ENCODE measurements at regions not wholly inside any gene's neighbourhood (a gene's known extent, or its start where the extent isn't known, plus 50 kb on each side); places are given as distances from the start of the nearest gene placed in this dataset.

DNA sequence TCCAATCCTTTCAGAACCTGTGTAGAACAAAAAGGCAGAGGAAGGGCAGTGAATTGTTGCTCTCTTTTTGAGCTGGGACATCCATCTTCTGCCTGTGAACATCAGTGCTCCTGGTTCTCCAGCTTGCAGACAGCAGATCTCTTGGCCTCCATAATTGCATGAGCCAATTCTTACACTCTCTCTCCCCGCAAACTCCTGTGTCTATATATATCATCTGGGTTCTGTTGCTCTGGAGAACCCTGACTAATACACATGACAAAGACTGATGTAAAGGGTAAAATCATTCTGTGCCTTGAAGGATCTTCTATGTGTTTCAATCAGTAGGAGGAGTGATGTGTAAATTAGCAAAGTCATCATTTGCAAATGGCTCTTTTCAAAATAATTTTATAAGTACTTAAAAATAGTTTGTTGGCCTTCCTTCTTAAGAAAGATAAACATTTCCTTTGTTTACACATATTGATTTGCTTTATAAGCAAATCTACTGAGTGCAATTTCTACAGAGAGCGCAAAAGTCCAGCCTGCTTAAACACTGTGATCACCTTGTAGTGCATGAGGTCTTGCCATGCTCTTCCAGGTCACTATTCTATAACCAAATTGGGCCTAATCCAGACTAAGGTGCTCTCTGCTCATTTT lies 154.9 kb upstream of the ANKRD28 start:
- no peak for DNase-seq (ENCODE audit: low read depth)

DNA sequence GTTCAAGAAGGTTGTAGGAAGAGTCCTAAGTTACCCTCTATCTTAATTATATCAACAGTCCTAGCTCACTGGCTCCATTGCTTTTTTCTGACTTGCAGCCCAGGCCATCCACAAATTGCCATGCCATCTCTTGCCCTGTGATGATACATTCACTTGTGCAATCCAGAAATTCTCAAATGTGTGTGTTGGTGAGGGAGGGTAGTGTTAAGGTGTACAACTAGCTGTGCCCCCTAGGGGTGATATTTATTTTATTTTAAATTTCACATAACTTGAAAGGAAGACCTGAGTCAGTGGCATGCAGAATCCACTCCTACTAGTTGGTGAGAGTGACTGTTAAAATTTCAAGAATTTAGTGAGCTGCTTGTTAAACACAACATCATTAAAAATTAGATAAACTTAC lies 156.1 kb upstream of the ANKRD28 start:
- DNase-seq (ENCODE audit: low read depth), result no peak

DNA sequence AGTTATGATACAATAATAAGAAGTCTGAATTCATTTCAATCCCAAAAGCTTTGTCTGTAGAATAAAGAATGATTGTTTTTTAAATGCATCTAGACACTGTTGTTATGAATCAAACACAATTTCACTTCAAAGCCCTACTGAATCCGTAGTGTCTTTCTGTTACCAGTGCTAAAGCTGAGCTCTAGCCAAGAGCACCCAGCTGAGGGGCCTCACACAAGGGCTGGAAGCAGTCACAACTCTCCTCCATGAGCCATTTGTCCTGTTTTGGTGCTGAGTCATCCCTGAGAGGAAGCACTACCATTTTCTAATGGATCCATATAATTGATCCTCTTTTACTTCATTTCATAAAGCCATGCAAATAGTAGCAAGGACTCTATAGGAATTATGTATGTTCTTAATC lies 158.2 kb upstream of the ANKRD28 start:
- DNase-seq (ENCODE audit: low read depth), result no peak

DNA sequence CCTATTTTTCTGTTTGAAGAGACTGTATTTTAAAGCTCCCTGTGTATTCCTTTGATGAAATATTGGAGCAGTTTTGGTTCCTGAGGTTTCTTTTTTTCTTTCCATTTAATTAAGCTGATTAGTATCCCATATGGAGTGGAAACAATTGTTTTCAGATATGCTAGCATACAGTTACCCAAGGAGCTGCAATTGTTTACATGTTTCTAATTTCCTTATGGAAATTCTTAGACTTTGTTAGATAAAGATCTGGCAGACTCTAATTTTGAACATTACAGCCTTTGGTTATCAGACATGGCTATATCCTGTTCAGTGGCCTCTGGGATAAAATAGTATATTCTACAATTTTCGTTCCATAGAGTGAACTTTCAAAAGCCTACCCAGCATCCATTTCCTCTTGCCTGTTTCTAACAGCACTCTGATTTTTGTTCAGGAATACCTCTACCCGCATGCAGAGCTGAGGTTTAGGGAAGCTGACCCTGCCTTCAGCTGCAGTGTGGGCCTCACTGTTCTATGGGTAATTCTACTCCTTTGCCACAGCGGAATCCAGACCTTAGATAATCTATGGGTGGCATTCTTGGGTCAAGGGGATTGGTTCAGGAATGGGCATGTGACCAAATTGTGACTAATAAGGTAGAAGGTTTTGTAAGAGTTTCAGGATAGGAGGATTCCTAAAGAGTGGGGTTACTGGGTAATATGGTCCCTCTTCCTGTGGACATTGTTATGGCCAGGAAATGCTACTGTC lies 161.1 kb upstream of the ANKRD28 start:
- DNase-seq (ENCODE audit: low read depth), result no peak

DNA sequence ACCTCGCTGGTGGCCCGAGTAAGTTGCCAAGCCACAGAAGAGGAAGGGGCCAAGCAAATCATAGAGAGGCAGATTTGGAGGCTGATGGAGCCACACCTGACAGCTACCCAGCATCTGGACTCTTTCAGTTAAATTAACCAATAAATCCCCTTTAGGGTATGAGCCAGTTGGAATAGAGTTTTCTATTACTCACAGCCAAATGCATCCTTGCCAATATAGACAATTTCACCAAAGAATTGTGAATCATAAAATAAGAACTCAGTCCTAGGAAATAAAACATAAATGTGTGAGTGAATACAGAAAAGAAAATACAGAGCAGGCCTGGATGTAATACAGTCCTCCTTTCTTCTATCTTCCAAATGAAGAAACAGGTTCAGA lies 161.6 kb upstream of the ANKRD28 start:
- no peak for DNase-seq (ENCODE audit: low read depth)

- no peak for DNase-seq (ENCODE audit: low read depth)
Measured at GRCh38 chr3:15964605-15965442, 167.0 kb upstream of the ANKRD28 start.

- no peak for DNase-seq (ENCODE audit: low read depth)
Measured at GRCh38 chr3:15967577-15967976, 169.8 kb upstream of the ANKRD28 start.

GRCh38 chr3:15969874-15970640 lies 172.3 kb upstream of the ANKRD28 start:
- DNase-seq (ENCODE audit: low read depth), result no peak

- DNase-seq (ENCODE audit: low read depth), result no peak
Measured at GRCh38 chr3:15973414-15973813, 175.6 kb upstream of the ANKRD28 start.

DNA sequence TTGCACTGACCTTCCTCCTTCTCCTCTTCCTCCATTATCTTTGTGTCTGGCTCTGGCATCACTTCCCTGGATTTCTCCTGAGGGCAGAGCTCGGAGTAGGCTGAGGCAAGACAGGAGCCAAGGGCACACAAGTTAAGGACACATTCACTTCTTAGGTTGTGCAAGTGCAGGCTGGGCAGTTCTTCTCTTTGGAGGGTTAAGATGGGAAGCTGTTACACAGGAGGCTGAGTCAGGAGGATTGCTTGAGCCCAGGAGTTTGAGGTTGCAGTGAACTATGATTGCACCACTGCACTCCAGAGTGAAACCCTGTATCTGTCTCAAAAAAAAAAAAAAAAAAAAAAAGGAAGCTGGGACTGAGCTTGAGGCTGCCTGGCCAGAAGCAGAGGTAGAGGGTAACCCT lies 176.2 kb upstream of the ANKRD28 start:
- DNase-seq (ENCODE audit: low read depth), result no peak

DNA sequence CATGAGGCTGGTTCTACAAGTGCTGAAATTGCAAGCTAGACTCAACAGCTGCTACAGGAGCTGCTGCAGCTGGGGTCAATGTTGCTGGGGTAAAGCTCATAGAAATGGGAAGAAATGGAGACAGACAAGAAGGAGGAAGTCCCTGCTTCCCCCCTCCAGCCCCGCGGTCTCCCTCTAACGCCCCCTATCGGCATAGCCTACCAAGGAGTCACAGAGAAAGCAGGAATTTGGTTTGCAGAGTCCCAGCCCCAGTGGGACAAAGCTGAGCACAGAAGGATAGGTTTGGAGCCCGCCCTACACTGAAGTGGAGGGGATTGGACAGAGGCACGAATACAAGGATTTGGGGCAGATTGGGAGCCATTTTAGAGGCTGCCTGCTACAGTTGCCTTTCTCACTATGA lies 176.9 kb upstream of the ANKRD28 start:
- no peak for DNase-seq (ENCODE audit: low read depth)

- DNase-seq (ENCODE audit: low read depth), result no peak
Measured at GRCh38 chr3:15976524-15976923, 178.7 kb upstream of the ANKRD28 start.

GRCh38 chr3:15977090-15977489 lies 179.3 kb upstream of the ANKRD28 start:
- DNase-seq (ENCODE audit: low read depth), result no peak

GRCh38 chr3:15977598-15978232 lies 179.9 kb upstream of the ANKRD28 start:
- DNase-seq (ENCODE audit: low read depth), result no peak

DNA sequence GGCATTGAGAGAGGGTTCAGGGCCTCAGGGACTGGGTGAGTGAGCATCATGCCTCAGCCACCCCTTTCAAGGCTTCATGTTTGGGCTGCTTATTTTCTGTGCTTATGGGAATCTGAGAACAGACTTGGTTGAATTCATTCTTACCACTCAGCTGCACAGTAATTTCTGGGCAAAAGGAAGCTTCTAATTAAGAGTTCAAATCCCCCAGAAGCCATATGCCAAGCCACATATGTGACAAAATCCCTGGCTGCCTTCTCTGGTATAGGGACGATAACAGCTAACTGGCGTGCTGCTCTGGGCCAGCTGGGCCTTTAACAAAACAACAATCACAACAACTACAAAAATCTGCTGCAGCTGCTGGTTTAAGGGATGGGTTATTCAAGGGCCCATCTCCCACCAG lies 181.0 kb upstream of the ANKRD28 start:
- DNase-seq (ENCODE audit: low read depth), result no peak

- no peak for DNase-seq (ENCODE audit: low read depth)
Measured at GRCh38 chr3:15979495-15979894, 181.7 kb upstream of the ANKRD28 start.

DNA sequence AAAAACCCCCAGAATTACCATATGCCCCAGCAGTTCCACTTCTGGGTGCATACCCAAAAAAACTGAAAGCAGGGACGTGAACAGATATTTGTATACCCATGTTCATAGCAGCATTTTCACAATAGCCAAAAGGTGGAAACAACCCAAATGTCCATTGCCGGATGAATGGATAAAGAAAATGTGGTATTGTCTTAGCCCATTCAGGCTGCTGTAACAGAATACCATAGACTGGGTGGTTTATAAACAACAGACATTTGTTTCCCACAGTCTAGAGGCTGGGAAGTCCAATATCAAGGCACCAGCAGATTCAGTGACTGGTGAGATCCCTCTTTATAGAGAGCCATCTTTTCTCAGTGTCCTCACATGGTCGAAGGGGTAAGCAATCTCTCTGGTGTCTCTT lies 182.1 kb upstream of the ANKRD28 start:
- no peak for DNase-seq (ENCODE audit: low read depth)

DNA sequence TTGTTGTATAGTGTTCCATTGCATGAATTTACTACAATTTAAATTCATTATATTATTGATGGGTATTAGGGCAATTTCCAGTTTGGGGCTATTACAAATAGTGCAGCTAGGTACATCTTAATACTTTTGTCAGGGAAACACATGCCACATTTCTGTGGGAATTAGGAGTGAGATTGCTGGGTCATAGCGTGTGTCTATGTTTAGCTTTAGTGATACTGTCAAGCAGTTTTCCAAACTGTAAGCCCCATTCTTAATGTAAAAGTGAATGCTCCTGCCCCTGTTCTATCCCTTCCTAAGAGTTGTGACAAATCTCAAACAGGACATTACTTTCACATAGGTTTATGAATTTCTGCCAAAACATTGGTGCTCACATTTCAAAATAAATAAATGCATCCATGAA lies 184.5 kb upstream of the ANKRD28 start:
- DNase-seq (ENCODE audit: low read depth), result no peak

- no peak for DNase-seq (ENCODE audit: low read depth)
Measured at GRCh38 chr3:15982667-15983196, 185.0 kb upstream of the ANKRD28 start.

- no peak for DNase-seq (ENCODE audit: low read depth)
Measured at GRCh38 chr3:15983232-15983631, 185.5 kb upstream of the ANKRD28 start.

DNA sequence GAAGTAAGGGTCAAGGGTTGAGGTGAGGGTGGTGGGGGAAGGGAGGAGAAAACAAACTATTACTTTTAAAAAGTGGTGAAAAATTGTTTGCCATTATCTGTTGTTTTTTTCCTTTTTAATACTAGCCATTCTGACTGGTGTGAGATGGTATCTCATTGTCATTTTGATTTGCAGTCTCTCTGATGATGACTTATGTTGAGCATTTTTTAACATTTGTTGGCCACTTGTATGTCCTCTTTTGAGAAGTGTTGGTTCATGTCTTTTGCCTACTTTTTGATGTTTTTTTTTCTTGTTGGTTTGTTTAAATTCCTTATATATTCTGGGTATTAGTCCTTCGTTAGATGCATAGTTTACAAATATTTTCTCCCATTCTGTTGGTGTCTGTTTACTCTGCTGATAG lies 185.9 kb upstream of the ANKRD28 start:
- no peak for DNase-seq (ENCODE audit: low read depth)

DNA sequence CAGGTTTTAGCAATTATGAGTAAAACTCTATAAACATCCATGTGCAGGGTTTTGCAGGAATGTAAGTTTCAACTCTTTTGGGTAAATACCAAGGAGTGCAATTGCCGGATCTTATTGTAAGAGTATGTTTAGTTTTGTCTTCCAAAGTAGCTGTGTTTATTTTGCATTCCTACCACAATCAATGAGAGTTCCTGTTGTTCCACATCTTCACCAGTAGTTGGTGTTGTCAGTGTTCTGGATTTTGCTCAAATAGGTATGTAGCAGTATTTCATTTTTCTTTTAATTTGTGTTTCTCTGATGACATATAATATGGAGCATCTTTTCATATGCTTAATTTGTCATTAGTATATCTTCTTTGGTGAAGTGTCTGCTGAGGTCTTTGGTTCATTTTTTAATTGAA lies 185.1 kb upstream of the GALNT15 start:
- DNase-seq (ENCODE audit: low read depth), result no peak
